ENCODE measurements at regions not wholly inside any gene's neighbourhood (a gene's known extent, or its start where the extent isn't known, plus 50 kb on each side); places are given as distances from the start of the nearest gene placed in this dataset.

DNA sequence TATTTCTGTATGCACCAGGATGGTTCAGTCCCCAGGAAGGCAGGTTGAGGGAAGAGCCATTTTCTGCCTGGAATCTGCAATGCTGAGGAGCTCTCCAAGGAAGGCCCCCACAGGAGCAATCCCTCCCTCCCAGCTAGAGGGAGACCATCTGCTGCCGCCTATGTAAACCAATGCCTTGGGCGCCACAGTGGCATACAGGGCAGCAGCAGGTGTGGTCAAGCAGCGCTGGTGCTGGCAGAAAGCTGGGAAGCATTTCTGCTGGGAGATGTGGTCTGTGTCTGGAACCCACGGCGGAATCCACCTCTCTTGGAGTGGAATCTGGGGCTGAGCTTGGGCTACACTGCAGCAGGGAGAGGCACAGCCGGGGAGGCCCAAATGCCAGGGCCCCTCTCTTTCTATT, 283.3 kb downstream of the RRAGC start:
- DNase-seq (ENCODE audit: low spot score): peak; percentile 29
- CTCF ChIA-PET: interaction anchor here (0.6 to 1.8 kb wide), 11 partner anchors 9 to 536 kb away, joined by 3 to 12 read pairs (median 4); no protein-coding TSS in a partner anchor
- no peak overlapping the region for H3K27ac Mint-ChIP-seq

DNA sequence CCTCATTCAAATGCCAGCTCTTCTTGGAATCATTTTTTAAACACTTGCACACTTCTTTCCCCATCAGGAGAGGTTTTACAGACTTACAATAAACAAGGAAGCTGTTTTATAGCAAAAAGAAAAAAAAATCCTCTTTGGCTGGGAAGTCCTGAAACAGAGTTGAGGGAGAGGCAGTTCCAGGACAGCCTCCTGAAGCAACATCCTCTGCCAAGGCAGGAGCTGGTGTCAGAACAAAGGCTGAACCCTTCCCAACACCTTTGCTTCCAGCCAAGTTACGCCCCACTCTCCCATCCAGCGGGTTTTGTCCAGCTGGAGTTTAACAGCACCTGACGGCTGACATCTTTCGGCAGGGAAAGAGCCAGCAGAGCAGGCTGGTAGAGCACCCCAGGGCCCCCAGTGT, 287.8 kb downstream of the RRAGC start:
- Mint-ChIP-seq H3K36me3 (no peaks in the 10 kb centered on the region), H3K27me3 (ENCODE audit: low read depth) (peaks cover 7% of the 10 kb centered on the region), H3K4me3 (no peak overlapping the region), H3K27ac (no peak overlapping the region), H3K4me1 (peaks cover 6% of the 10 kb centered on the region; the same call in 1 of the 2 replicates), H3K9me3 (no peaks in the 10 kb centered on the region)
- DNase-seq (ENCODE audit: low spot score): no peak
- ChIA-PET POLR2A (interaction anchor here (0.6 kb wide), 1 partner anchor 18 kb away, joined by 3 read pairs; no protein-coding TSS in a partner anchor), CTCF (interaction anchor here (0.6 to 1.9 kb wide), 6 partner anchors 13 to 575 kb away, joined by 3 to 8 read pairs (median 5); no protein-coding TSS in a partner anchor)
- TF ChIP-seq FOXK1 (CRISPR knock-in tag; IDR thresholded peaks at IDR 0.05) (no peak), ZNF121 (CRISPR knock-in tag; IDR thresholded peaks at IDR 0.05) (no peak)
- no peak for ATAC-seq

More for the DNA sequence above, 283.3 kb downstream of the RRAGC start:
- Mint-ChIP-seq H3K9me3 (no peaks in the 10 kb centered on the region), H3K27me3 (ENCODE audit: low read depth) (peaks cover 41% of the 10 kb centered on the region), H3K36me3 (no peaks in the 10 kb centered on the region), H3K4me3 (no peak overlapping the region), H3K4me1 (peaks cover 27% of the 10 kb centered on the region)
- TF ChIP-seq ATF1 (CRISPR knock-in tag; IDR thresholded peaks at IDR 0.05) (no peak), JAZF1 (CRISPR knock-in tag; IDR thresholded peaks at IDR 0.05) (no peak), NR3C1 (CRISPR knock-in tag; conservative IDR thresholded peaks at IDR 0.05; ENCODE audit: low read depth) (no peak), NFYB (CRISPR knock-in tag; conservative IDR thresholded peaks at IDR 0.05; ENCODE audit: low read depth) (no peak), TCF7 (CRISPR knock-in tag; IDR thresholded peaks at IDR 0.05; ENCODE audit: low read depth) (no peak), ZBTB21 (CRISPR knock-in tag; IDR thresholded peaks at IDR 0.05; ENCODE audit: borderline replicate concordance) (no peak), NR1H2 (CRISPR knock-in tag; IDR thresholded peaks at IDR 0.05) (no peak), OVOL2 (CRISPR knock-in tag; IDR thresholded peaks at IDR 0.05; ENCODE audit: borderline replicate concordance) (no peak), SMAD4 (CRISPR knock-in tag; IDR thresholded peaks at IDR 0.05) (no peak), TEAD1 (CRISPR knock-in tag; IDR thresholded peaks at IDR 0.05) (no peak)
- TF ChIP-seq, protein P1, sequence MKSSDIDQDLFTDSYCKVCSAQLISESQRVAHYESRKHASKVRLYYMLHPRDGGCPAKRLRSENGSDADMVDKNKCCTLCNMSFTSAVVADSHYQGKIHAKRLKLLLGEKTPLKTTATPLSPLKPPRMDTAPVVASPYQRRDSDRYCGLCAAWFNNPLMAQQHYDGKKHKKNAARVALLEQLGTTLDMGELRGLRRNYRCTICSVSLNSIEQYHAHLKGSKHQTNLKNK (CRISPR knock-in tag; IDR thresholded peaks at IDR 0.05): no peak
- POLR2A ChIA-PET: no interaction called here
- peak; percentile 43 for ATAC-seq

DNA sequence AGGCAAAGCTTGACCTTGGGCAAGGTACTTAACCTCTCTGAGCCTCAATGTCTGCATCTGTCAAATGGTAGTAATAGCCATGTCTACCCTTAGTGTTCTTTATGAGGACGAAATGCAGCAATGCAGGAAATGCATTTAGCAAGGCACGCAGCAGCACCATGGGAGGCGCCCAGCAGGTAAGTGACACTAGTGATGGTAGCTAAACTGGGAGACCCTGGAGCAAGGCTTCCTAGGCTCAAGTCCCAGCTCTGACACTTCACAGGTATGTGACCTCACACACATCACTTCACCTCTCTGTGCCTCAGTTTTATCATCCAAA, 289.0 kb downstream of the RRAGC start:
- POLR2A ChIA-PET: no interaction called here
- no peak overlapping the region for H3K4me3 Mint-ChIP-seq
- TF ChIP-seq SMAD3 (CRISPR knock-in tag; IDR thresholded peaks at IDR 0.05; ENCODE audit: borderline replicate concordance) (no peak), MYBL2 (CRISPR knock-in tag; IDR thresholded peaks at IDR 0.05) (no peak), TEAD4 (CRISPR knock-in tag; IDR thresholded peaks at IDR 0.05) (no peak)
- TF ChIP-seq, protein P2, sequence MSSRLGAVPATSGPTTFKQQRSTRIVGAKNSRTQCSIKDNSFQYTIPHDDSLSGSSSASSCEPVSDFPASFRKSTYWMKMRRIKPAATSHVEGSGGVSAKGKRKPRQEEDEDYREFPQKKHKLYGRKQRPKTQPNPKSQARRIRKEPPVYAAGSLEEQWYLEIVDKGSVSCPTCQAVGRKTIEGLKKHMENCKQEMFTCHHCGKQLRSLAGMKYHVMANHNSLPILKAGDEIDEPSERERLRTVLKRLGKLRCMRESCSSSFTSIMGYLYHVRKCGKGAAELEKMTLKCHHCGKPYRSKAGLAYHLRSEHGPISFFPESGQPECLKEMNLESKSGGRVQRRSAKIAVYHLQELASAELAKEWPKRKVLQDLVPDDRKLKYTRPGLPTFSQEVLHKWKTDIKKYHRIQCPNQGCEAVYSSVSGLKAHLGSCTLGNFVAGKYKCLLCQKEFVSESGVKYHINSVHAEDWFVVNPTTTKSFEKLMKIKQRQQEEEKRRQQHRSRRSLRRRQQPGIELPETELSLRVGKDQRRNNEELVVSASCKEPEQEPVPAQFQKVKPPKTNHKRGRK (CRISPR knock-in tag; IDR thresholded peaks at IDR 0.05; ENCODE audit: borderline replicate concordance): no peak
- no peak for DNase-seq (ENCODE audit: low spot score)
- no peaks in the 10 kb centered on the region for H3K36me3 Mint-ChIP-seq
- CTCF ChIA-PET: interaction anchor here (1.3 to 1.9 kb wide), 4 partner anchors 12 to 264 kb away, joined by 4 to 8 read pairs (median 6); no protein-coding TSS in a partner anchor
- H3K27me3 Mint-ChIP-seq (ENCODE audit: low read depth): peaks cover 3% of the 10 kb centered on the region; the same call in 1 of the 2 replicates
- no peaks in the 10 kb centered on the region for H3K4me1 Mint-ChIP-seq
- no peak overlapping the region for H3K27ac Mint-ChIP-seq
- ATAC-seq: no peak
- H3K9me3 Mint-ChIP-seq: no peaks in the 10 kb centered on the region

DNA sequence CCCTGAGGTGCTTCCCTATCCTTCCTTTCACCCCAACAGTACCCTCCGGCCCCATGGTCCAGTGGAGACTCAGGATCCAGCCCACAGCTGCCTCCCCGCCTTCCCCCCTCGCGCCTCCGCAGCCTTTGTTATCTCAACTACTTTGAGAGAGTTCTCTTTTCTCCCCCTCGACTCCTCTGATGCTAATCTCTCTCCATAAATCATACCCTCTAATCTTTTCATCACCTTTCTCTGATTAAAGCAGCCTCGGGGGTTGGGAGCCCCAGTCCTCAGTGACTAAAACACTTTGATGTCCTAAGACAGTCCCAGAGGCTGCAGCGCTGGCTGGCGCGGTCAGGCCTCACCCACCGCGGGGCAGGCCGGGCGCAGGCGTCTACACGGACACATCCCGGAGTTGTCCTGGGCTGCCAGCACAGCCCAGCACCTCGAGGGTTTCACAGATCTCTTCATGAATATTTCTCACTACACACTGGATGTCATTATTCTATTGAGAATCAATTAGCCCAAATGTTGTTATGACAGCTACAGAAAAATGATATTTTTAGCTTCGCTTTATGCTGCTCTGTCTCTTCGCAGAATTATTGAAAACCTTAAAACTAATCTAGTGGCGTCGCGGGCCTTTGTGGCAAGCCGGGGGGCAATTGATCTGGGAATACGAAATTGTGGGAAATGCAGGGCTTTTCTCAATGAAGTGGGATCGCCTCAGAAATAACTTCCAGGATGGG, 289.5 kb downstream of the RRAGC start:
- Mint-ChIP-seq H3K27me3 (ENCODE audit: low read depth) (peaks cover 3% of the 10 kb centered on the region; the same call in 1 of the 2 replicates), H3K27ac (no peak overlapping the region), H3K4me3 (no peak overlapping the region), H3K9me3 (no peaks in the 10 kb centered on the region), H3K4me1 (no peaks in the 10 kb centered on the region), H3K36me3 (no peaks in the 10 kb centered on the region)
- CTCF ChIA-PET: interaction anchor here (1.3 to 1.9 kb wide), 3 partner anchors 16 to 265 kb away, joined by 4 to 6 read pairs (median 6); no protein-coding TSS in a partner anchor
- no peak for ATAC-seq
- DNase-seq (ENCODE audit: low spot score): no peak
- POLR2A ChIA-PET: no interaction called here
- TF ChIP-seq ZNF396 (CRISPR knock-in tag; IDR thresholded peaks at IDR 0.05; ENCODE audit: borderline replicate concordance): no peak
- TF ChIP-seq IRF2 (CRISPR knock-in tag; IDR thresholded peaks at IDR 0.05; ENCODE audit: borderline replicate concordance, low read depth): no peak
- no peak for TF ChIP-seq ZNF232 (CRISPR knock-in tag; IDR thresholded peaks at IDR 0.05)
- no peak for TF ChIP-seq ZNF121 (CRISPR knock-in tag; IDR thresholded peaks at IDR 0.05)
- TF ChIP-seq, protein P3, sequence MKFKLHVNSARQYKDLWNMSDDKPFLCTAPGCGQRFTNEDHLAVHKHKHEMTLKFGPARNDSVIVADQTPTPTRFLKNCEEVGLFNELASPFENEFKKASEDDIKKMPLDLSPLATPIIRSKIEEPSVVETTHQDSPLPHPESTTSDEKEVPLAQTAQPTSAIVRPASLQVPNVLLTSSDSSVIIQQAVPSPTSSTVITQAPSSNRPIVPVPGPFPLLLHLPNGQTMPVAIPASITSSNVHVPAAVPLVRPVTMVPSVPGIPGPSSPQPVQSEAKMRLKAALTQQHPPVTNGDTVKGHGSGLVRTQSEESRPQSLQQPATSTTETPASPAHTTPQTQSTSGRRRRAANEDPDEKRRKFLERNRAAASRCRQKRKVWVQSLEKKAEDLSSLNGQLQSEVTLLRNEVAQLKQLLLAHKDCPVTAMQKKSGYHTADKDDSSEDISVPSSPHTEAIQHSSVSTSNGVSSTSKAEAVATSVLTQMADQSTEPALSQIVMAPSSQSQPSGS (CRISPR knock-in tag; IDR thresholded peaks at IDR 0.05; ENCODE audit: borderline replicate concordance, low read depth): no peak
- TF ChIP-seq, protein P4, sequence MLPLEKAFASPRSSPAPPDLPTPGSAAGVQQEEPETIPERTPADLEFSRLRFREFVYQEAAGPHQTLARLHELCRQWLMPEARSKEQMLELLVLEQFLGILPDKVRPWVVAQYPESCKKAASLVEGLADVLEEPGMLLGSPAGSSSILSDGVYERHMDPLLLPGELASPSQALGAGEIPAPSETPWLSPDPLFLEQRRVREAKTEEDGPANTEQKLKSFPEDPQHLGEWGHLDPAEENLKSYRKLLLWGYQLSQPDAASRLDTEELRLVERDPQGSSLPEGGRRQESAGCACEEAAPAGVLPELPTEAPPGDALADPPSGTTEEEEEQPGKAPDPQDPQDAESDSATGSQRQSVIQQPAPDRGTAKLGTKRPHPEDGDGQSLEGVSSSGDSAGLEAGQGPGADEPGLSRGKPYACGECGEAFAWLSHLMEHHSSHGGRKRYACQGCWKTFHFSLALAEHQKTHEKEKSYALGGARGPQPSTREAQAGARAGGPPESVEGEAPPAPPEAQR (CRISPR knock-in tag; IDR thresholded peaks at IDR 0.05): no peak
- no peak for TF ChIP-seq CREM (CRISPR knock-in tag; IDR thresholded peaks at IDR 0.05)
- TF ChIP-seq ZBTB21 (CRISPR knock-in tag; IDR thresholded peaks at IDR 0.05; ENCODE audit: borderline replicate concordance): no peak
- TF ChIP-seq, protein P5, sequence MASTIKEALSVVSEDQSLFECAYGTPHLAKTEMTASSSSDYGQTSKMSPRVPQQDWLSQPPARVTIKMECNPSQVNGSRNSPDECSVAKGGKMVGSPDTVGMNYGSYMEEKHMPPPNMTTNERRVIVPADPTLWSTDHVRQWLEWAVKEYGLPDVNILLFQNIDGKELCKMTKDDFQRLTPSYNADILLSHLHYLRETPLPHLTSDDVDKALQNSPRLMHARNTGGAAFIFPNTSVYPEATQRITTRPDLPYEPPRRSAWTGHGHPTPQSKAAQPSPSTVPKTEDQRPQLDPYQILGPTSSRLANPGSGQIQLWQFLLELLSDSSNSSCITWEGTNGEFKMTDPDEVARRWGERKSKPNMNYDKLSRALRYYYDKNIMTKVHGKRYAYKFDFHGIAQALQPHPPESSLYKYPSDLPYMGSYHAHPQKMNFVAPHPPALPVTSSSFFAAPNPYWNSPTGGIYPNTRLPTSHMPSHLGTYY (CRISPR knock-in tag; IDR thresholded peaks at IDR 0.05): no peak

Data from WTC11 (cell line).